GM18951 (cell line): ENCODE measurements at regions not wholly inside any gene's neighbourhood (a gene's known extent, or its start where the extent isn't known, plus 50 kb on each side); places are given as distances from the start of the nearest gene placed in this dataset.

Experiments used
- POLR2A ChIP-seq: IDR thresholded peaks from 4 replicates; pipeline ENCODE4 v1.6.1; 2011; ENCODE audit warnings: mild to moderate bottlenecking; ENCODE audit not compliant: insufficient read length, insufficient read depth; ENCODE audit errors: extremely low read depth
- in situ Hi-C: fragments of 300-500 bp; cut with MboI; formaldehyde crosslinking; loops from one replicate; pipeline ENCODE4 v1.12.0; 2022; ENCODE audit warnings: low sequenced_read_pairs, mixed read lengths, inconsistent platforms; ENCODE audit not compliant: unreplicated experiment

- in situ Hi-C loops = loop anchor here (25.0 kb wide), 1 partner anchor 1667 kb away; no protein-coding TSS in a partner anchor
- TF ChIP-seq POLR2A = no peak
Observed at GRCh38 chr20:60219984-60220562, 261.9 kb downstream of the CDH26 start.

GRCh38 chr20:60220706-60221105 lies 262.5 kb downstream of the CDH26 start:
- no peak for TF ChIP-seq POLR2A
- in situ Hi-C loops = loop anchor here (25.0 kb wide), 1 partner anchor 1667 kb away; no protein-coding TSS in a partner anchor

- in situ Hi-C loops = loop anchor here (25.0 kb wide), 1 partner anchor 1666 kb away; no protein-coding TSS in a partner anchor
- TF ChIP-seq POLR2A = no peak
Observed at GRCh38 chr20:60221593-60221992, 263.4 kb downstream of the CDH26 start.

DNA sequence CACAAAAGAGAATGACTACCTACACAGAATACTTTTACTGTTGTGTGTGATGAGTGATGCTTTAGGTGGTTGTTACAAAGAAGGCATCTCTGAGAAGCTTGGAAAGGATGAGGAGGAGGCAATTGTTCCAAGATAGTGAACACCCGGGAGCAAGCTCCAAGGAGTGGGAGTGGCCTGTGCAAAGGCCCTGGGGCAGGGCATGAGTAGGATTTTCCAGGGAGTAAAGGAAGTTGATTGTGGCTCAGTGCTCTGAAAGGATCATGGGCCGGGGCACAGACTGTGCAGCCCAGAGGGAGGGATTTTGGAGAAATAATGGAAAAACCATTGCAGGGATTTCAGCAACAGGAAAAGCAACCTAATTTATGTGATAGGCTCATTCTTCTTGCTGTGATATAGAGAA lies 264.3 kb downstream of the CDH26 start:
- in situ Hi-C loops = loop anchor here (25.0 kb wide), 1 partner anchor 1665 kb away; no protein-coding TSS in a partner anchor
- TF ChIP-seq POLR2A = no peak

DNA sequence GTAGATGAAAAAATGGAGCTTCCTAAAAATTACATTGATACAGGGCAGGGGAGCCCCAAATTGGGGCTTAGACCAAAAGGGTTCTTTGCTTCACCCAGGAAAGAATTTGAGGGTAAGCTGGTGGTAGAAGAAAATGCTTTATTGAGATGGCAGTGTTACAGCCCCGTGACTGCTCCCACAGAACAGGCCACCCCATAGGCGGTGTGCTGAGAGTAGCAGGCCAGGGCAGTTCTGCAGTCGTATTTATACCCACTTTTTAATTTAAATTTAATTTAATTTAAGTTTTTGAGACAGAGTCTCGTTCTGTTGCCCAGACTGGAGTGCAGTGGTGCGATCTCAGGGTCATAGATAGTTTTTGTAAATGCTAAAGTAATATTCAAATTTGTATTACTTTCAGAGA lies 265.0 kb downstream of the CDH26 start:
- in situ Hi-C loops = loop anchor here (25.0 kb wide), 1 partner anchor 1664 kb away; no protein-coding TSS in a partner anchor
- TF ChIP-seq POLR2A = no peak

DNA sequence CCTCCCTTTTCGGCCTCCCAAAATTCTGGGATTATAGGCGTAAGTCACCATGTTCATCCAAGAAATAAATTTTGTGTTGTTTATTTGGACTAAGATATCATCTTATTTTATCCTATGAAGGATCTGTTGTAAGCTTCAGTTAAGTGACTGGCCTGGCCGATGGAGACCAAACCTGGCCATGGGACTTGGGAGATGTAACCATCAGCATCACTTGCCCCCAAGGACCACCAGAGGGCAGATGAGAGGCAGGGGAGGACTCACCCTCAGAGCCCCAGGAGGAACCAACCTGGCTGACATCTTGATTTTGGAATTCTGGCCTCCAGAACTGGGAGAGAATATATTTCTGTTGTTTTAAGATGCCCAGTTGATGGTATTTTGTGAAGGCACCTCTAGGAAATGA lies 266.7 kb downstream of the CDH26 start:
- no peak for TF ChIP-seq POLR2A
- in situ Hi-C loops = loop anchor here (25.0 kb wide), 1 partner anchor 1662 kb away; no protein-coding TSS in a partner anchor

DNA sequence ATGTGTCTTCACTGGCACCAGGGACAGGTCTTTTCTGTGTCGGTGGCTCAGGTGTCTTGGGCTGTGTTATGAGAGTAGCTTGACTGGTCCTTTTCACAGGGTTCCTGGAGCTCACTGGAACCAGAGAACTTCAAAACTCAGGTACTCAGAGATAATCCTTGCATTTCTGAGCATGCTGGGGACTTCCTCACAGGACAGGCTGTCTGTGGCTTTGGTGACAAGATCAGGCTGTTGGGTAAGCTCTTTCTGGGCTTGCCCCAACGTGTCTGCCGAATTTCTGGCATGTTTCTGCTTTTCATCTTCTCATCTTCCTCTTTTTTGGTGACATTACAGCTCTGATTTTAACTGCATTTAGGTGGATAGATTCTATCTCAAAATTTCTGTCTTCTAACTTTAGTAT lies 270.0 kb downstream of the CDH26 start:
- no peak for TF ChIP-seq POLR2A
- in situ Hi-C loops = no loop called here

GRCh38 chr20:60232380-60232779 lies 274.2 kb downstream of the CDH26 start:
- in situ Hi-C loops = no loop called here
- TF ChIP-seq POLR2A = no peak

GRCh38 chr20:60233018-60233630 lies 274.9 kb downstream of the CDH26 start:
- TF ChIP-seq POLR2A = no peak
- in situ Hi-C loops = no loop called here

DNA sequence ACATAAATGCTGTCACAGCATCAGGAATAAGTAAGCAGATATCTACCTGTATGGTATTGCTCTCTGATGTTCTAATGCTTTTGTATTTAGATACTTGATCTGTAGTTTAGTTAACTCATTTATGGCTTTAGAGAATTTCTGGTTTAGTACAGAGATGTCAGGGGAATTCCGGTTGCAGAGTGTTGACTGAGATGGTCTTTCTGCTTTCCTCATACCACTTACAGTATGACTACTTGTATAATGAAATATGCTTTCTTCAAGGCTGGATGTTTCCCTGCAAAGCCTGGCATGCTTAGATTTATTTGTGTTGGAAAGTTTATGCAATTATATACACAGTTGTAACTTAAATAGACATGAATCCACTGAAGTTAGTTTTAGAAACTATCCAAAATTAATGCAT lies 278.4 kb downstream of the CDH26 start:
- TF ChIP-seq POLR2A = no peak
- in situ Hi-C loops = no loop called here

DNA sequence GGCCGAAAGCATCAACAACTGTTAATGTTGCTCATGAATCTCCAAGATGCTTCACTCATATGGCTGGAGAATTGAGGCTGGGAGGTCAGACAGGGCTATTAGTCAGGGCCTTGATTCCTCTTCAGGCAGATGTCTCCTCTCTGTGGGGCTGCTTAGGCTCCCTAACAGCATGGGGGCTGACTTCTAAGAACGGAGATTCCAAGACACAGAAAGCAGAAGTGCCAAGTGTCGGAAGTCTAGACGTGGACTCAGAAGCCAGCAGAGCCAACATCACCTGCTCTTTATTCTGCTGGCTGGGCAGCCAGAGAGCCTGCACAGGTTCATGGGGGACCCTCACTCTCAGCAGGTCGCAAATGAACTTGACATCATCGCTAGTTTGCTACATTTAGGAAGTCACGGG lies 279.8 kb downstream of the CDH26 start:
- no peak for TF ChIP-seq POLR2A
- in situ Hi-C loops = no loop called here

GRCh38 chr20:60238992-60239660 lies 280.9 kb downstream of the CDH26 start:
- in situ Hi-C loops = no loop called here
- no peak for TF ChIP-seq POLR2A

DNA sequence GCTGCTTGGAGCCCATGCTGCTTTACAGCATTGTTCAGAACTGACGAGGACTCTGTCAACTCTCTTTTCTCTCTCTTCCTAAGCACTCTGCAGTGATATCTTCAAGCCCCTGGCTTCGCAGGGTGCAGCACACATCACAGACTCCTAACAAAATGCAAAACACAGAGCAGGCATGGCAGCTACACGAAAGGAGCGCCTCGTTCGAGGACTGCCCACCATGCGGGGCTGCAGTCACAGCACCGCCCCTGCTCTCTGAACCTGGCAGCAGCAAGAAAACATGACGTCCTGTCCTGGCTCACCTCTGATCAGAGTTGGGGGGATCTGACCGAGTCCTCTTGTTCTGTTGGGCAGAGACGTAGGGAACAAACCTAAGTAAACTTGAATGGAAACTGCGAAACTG lies 281.7 kb downstream of the CDH26 start:
- TF ChIP-seq POLR2A = no peak
- in situ Hi-C loops = no loop called here

DNA sequence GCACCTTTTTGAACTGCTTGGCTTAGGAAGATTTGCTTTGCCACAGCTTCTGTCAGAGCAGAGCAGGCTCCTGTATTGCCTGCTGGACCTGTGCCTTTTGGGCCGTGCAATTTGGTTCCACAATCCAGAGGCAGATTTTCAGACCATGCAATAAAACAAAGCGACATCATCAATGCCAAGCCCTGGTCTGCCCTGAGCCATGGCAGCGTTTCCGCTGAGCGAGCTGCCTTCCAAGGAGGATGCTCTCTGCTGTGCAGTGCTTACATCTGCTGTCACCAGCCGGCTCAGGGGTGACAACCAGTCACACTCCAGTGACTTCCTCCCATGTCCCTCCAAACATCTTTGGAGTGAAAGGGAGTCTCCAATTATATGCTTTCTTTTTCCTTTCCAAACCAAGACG lies 282.2 kb downstream of the CDH26 start:
- no peak for TF ChIP-seq POLR2A
- in situ Hi-C loops = no loop called here
